Uterus (tissue), 3 donors: ENCODE measurements at regions not wholly inside any gene's neighbourhood (a gene's known extent, or its start where the extent isn't known, plus 50 kb on each side); places are given as distances from the start of the nearest gene placed in this dataset.

Experiments
- DNase-seq, 2 donors: peaks; one replicate each; pipeline ENCODE4 v3.0.0-alpha.2; 2019 to 2020
- H3K27ac ChIP-seq, 2 donors: fragments of 200-600 bp; sonication (generic); 1 replicate in 1 of 2; 2 replicates in 1 of 2; pipeline ENCODE4 v1.5.1; 2016 to 2018
- H3K27me3 ChIP-seq, 2 donors: fragments of 200-600 bp; sonication (generic); one replicate each; pipeline ENCODE4 v1.5.1; 2018 to 2019; ENCODE audit warnings: control low read depth in 1 of 2
- H3K36me3 ChIP-seq, 2 donors: fragments of 200-600 bp; sonication (generic); one replicate each; pipeline ENCODE4 v1.5.1; 2019; ENCODE audit warnings: control low read depth in 1 of 2
- H3K4me1 ChIP-seq, 2 donors: fragments of 200-600 bp; sonication (generic); one replicate each; pipeline ENCODE4 v1.5.1; 2018 to 2019; ENCODE audit warnings: control low read depth in 1 of 2
- H3K4me3 ChIP-seq, 2 donors: fragments of 200-600 bp; sonication (generic); 1 replicate in 1 of 2; 2 replicates in 1 of 2; pipeline ENCODE4 v1.5.1; 2018 to 2019; ENCODE audit warnings: mild to moderate bottlenecking in 1 of 2
- H3K9me3 ChIP-seq, 2 donors: fragments of 200-600 bp; sonication (generic); one replicate each; pipeline ENCODE4 v1.5.1; 2019; ENCODE audit warnings: control low read depth in 1 of 2
- POLR2A ChIP-seq, 2 donors: fragments of 450-650 bp; IDR thresholded peaks; one replicate each; pipeline ENCODE4 v1.6.1; 2016; ENCODE audit warnings: antibody characterized with exemption in 2 of 2, mild to moderate bottlenecking in 1 of 2, moderate library complexity in 1 of 2
- intact Hi-C: fragments of 100-400 bp; cut with DNase I; formaldehyde crosslinking; loops from one replicate; pipeline ENCODE4 v1.15.1; 2023; ENCODE audit warnings: low total_unique reads
- TF ChIP-seq, protein P1 (sequence below), 4 experiments: fragments of 200-600 bp in 2 of 4; fragments of 450-650 bp in 2 of 4; sonication (generic) in 2 of 4; IDR thresholded peaks; one replicate each; pipeline ENCODE4 v1.5.1; 2016 to 2019; ENCODE audit warnings: antibody characterized with exemption in 4 of 4, mild to moderate bottlenecking in 2 of 4, moderate library complexity in 1 of 4
- donor health status: DM: yes; HTN: yes; CAD: no.

DNA sequence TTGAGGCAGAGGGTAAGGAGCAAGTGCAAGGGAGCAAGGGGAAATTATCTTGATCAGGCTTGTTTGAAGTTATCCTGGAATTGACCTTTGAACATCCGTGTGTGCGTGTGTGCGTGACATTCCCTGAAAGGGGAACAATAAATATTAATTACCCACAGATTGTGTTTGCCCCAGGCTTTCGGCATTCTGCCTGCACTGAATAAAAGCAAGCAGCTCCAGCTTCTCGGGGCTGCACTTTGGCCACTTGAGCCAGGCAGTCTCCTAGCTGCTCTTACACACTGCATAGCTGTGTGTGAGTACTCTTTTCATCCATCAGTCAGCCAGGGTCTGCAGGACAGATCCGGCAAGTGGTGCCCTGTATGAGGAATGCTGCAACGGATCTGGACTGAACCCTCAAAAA is 107.7 kb upstream of the BTN3A2 start:
- no peak for DNase-seq
- TF ChIP-seq POLR2A (IDR thresholded peaks at IDR 0.05): no peak
- TF ChIP-seq, protein P1, sequence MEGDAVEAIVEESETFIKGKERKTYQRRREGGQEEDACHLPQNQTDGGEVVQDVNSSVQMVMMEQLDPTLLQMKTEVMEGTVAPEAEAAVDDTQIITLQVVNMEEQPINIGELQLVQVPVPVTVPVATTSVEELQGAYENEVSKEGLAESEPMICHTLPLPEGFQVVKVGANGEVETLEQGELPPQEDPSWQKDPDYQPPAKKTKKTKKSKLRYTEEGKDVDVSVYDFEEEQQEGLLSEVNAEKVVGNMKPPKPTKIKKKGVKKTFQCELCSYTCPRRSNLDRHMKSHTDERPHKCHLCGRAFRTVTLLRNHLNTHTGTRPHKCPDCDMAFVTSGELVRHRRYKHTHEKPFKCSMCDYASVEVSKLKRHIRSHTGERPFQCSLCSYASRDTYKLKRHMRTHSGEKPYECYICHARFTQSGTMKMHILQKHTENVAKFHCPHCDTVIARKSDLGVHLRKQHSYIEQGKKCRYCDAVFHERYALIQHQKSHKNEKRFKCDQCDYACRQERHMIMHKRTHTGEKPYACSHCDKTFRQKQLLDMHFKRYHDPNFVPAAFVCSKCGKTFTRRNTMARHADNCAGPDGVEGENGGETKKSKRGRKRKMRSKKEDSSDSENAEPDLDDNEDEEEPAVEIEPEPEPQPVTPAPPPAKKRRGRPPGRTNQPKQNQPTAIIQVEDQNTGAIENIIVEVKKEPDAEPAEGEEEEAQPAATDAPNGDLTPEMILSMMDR (IDR thresholded peaks at IDR 0.05): no peak
- H3K36me3 ChIP-seq: no peaks in the 10 kb centered on the region
- no peaks in the 10 kb centered on the region for H3K9me3 ChIP-seq
- intact Hi-C loops: no loop called here
- H3K4me3 ChIP-seq: no peak overlapping the region
- no peak overlapping the region for H3K27ac ChIP-seq
- H3K4me1 ChIP-seq: no peaks in the 10 kb centered on the region
- H3K27me3 ChIP-seq: peaks cover 0 to 6% of the 10 kb centered on the region in 2 donors

DNA sequence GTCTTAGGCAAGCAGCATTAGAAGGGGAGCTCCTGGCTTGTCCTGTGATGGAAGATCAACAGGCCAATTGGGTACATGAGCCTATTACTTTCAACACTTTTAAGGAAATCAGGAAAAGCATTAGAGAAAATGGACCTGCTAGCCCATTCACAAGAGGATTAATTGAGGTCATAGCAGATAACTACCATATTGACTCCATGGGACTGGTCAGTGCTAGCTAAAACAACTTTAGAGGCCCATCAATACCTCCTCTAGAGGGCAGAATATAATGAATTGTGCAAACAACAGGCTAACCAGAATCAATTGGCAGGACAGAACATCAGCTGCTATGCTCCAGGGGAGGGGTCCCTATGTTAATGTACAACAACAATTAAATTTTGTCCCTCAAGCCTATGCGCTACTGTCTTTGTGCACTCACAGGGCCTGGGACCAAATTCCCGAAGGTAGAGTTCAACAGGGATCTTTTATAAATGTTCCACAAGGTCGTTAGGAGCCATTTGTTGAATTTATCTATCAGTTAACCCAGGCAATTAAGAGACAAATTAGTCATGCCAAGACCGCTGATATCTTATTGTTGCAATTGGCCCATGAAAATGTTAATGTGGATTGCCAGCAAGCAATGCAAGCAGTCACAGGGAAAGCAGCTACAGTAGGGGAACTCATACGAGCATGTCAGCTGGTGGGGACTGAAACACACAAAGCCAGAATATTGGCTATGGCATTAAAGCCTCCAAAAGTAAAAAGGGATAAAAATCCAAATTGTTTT is 106.6 kb upstream of the BTN3A2 start:
- H3K9me3 ChIP-seq: no peaks in the 10 kb centered on the region
- no peak for DNase-seq
- TF ChIP-seq, protein P1 (IDR thresholded peaks at IDR 0.05): no peak
- TF ChIP-seq POLR2A (IDR thresholded peaks at IDR 0.05): no peak
- peaks cover 0 to 1% of the 10 kb centered on the region in 2 donors for H3K27me3 ChIP-seq
- no peaks in the 10 kb centered on the region for H3K4me1 ChIP-seq
- H3K36me3 ChIP-seq: no peaks in the 10 kb centered on the region
- intact Hi-C loops: no loop called here
- no peak overlapping the region for H3K27ac ChIP-seq
- no peak overlapping the region for H3K4me3 ChIP-seq

DNA sequence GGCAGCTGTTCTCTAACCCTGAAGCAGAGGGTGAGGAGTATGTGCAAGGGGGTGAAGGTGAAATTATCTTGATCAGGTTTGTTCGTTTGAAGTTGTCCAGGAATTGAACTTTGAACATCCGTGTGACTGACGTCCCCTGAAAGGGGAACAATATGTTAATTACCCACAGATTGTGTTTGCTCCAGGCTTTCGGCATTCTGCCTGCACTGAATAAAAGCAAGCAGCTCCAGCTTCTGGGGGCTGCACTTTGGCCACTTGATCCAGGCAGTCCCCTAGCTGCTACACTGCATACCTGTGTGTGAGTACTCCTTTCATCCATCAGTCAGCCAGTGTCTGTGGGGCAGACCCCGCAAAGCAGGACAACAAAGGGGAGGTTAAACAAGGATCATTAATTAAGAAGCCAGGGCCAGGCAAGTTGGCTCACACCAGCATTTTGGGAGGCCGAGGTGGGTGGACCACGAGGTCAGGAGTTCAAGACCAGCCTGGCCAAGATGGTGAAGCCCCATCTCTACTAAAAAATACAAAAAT is 104.8 kb upstream of the BTN3A2 start:
- Histone ChIP-seq H3K4me1 (no peaks in the 10 kb centered on the region), H3K36me3 (no peaks in the 10 kb centered on the region), H3K4me3 (no peak overlapping the region), H3K9me3 (no peaks in the 10 kb centered on the region), H3K27me3 (no peaks in the 10 kb centered on the region), H3K27ac (no peak overlapping the region)
- TF ChIP-seq, protein P1 (IDR thresholded peaks at IDR 0.05): no peak
- TF ChIP-seq POLR2A (IDR thresholded peaks at IDR 0.05): no peak
- DNase-seq: no peak
- intact Hi-C loops: no loop called here

DNA sequence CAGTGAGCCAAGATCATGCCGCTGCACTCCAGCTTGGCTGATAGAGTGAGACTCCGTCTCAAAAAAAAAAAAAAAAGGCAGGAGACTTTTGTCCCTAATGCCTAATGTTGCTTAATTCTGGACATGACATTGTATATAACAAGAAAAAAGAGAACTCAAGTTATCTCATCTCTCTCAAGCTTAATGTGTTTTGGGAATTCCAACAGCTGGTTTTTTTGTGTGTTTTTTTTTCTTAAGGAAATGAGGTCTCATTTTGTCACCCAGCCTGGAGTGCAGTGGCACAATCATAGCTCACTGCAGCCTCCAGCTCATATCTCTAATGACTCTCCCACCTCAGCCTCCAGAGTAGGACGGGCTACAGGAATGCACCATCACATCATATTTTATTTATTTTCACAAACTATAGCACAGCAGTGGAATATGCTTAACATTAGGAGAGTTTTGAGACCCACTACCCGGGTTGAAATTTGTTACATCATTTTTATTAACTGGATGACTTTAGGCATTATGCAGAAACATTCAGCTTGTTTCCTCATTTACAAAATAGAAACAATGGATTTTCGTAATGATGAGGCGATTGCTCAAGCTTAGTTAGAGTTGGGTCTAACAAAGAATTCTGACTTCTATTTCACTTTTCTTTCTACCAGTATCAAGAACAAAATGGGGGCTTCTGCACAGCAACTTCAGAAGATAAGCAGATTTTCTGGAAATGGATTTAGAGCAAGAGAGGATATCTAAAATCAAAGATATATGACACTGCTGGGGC is 104.1 kb upstream of the BTN3A2 start:
- no peaks in the 10 kb centered on the region for H3K27me3 ChIP-seq
- no peak overlapping the region for H3K27ac ChIP-seq
- no peak overlapping the region for H3K4me3 ChIP-seq
- TF ChIP-seq, protein P1 (IDR thresholded peaks at IDR 0.05): no peak
- no peak for TF ChIP-seq POLR2A (IDR thresholded peaks at IDR 0.05)
- no peaks in the 10 kb centered on the region for H3K9me3 ChIP-seq
- DNase-seq: no peak
- intact Hi-C loops: no loop called here
- no peaks in the 10 kb centered on the region for H3K36me3 ChIP-seq
- no peaks in the 10 kb centered on the region for H3K4me1 ChIP-seq

DNA sequence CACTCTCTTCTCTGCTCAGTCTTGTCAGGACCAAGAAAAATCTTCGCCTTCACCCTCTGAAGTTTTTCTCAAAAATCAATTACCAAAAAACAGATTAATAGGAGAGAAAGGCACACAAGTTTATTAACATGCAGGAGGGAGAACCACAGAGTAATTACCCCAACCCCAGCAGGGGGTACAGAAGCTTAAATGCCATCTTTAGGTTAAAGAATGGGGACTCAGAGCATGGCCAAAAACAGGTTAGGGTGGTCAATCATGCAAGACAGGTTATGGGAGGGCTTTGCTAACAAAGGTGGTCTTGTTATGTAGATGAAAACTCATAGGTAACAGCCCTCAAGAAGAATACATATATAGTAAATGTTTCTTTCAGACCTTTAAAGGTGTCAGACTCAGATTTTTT is 100.5 kb upstream of the BTN3A2 start:
- DNase-seq: no peak
- intact Hi-C loops: no loop called here
- H3K27ac ChIP-seq: no peak overlapping the region
- H3K4me3 ChIP-seq: no peak overlapping the region
- H3K36me3 ChIP-seq: no peaks in the 10 kb centered on the region
- TF ChIP-seq, protein P1 (IDR thresholded peaks at IDR 0.05): no peak
- no peak for TF ChIP-seq POLR2A (IDR thresholded peaks at IDR 0.05)
- no peaks in the 10 kb centered on the region for H3K9me3 ChIP-seq
- H3K4me1 ChIP-seq: no peaks in the 10 kb centered on the region
- no peaks in the 10 kb centered on the region for H3K27me3 ChIP-seq
